ENCODE measurements at regions not wholly inside any gene's neighbourhood (a gene's known extent, or its start where the extent isn't known, plus 50 kb on each side); places are given as distances from the start of the nearest gene placed in this dataset.

DNA sequence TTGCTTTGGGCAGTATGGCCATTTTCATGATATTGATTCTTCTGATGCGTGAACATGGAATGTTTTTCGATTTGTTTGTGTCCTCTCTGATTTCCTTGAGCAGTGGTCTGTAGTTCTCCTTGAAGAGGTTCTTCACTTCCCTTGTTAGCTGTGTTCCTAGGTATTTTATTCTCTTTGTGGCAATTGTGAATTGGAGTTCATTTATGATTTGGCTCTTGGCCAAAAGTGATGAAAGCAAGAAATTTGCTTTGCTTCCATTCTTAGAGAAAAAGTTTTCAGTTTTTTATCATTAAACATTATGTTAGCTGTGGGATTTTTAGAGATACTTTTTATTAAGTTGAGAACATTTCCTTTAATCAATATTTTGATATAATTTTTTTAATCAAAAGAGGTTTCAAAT is 203.5 kb downstream of the TAF11L14 start:
- H3K36me3 ChIP-seq = no peaks in the 10 kb centered on the region
- TF ChIP-seq, protein P1, sequence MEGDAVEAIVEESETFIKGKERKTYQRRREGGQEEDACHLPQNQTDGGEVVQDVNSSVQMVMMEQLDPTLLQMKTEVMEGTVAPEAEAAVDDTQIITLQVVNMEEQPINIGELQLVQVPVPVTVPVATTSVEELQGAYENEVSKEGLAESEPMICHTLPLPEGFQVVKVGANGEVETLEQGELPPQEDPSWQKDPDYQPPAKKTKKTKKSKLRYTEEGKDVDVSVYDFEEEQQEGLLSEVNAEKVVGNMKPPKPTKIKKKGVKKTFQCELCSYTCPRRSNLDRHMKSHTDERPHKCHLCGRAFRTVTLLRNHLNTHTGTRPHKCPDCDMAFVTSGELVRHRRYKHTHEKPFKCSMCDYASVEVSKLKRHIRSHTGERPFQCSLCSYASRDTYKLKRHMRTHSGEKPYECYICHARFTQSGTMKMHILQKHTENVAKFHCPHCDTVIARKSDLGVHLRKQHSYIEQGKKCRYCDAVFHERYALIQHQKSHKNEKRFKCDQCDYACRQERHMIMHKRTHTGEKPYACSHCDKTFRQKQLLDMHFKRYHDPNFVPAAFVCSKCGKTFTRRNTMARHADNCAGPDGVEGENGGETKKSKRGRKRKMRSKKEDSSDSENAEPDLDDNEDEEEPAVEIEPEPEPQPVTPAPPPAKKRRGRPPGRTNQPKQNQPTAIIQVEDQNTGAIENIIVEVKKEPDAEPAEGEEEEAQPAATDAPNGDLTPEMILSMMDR (IDR thresholded peaks at IDR 0.05) = no peak
- no peaks in the 10 kb centered on the region for H3K4me1 ChIP-seq
- peaks cover 0 to 5% of the 10 kb centered on the region in 2 donors for H3K9me3 ChIP-seq
- no peaks in the 10 kb centered on the region for H3K27me3 ChIP-seq
- DNase-seq (ENCODE audit: low spot score in 2 of 2) = no peak
- intact Hi-C loops (cut with DNase I) = no loop called here
- no peak overlapping the region for H3K27ac ChIP-seq
- H3K4me3 ChIP-seq = no peak overlapping the region

DNA sequence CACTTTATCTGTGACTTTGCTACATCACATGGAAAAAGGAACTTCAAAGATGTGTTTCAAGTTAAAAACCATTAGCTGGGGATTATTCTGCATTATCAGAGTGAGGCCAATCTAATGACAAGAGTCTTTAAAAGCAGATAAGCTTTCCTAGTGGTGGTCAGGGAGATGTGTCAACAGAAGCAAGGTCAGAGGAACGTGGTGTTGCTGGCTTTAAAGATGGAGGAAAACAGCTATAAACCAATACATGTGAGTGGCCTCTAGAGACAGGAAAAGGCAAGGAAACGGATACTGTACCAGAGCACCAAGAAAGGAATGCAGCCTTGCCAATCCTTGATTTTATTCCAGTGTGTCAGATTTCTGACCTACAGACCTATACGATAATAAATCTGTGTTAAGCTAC is 204.2 kb downstream of the TAF11L14 start:
- no peaks in the 10 kb centered on the region for H3K36me3 ChIP-seq
- no peak overlapping the region for H3K27ac ChIP-seq
- no peak for DNase-seq (ENCODE audit: low spot score in 2 of 2)
- TF ChIP-seq, protein P1 (IDR thresholded peaks at IDR 0.05) = no peak
- H3K9me3 ChIP-seq = peaks cover 0 to 5% of the 10 kb centered on the region in 2 donors
- intact Hi-C loops (cut with DNase I) = no loop called here
- no peaks in the 10 kb centered on the region for H3K4me1 ChIP-seq
- no peaks in the 10 kb centered on the region for H3K27me3 ChIP-seq
- no peak overlapping the region for H3K4me3 ChIP-seq

DNA sequence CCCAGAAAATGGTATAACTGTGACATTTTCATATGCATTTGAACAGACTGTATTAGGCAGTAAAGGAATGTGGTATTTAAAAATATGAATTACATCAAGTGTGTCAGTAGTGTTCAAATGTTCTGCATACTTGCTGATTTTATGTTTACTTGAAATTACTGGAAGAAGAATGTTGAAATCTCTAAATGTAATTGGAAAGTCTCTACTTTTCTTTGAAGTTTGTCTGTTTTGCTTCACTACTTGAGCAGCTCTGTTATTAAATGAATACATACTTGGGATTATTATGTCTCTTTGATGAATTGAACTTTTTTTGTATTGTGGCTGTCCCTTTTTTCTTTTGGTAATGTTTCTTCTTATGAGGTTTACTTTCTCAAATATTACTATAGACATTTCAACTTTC is 205.6 kb downstream of the TAF11L14 start:
- no peak overlapping the region for H3K27ac ChIP-seq
- H3K4me1 ChIP-seq = no peaks in the 10 kb centered on the region
- H3K36me3 ChIP-seq = no peaks in the 10 kb centered on the region
- no peaks in the 10 kb centered on the region for H3K27me3 ChIP-seq
- intact Hi-C loops (cut with DNase I) = no loop called here
- H3K4me3 ChIP-seq = no peak overlapping the region
- peaks cover 0 to 5% of the 10 kb centered on the region in 2 donors for H3K9me3 ChIP-seq
- TF ChIP-seq, protein P1 (IDR thresholded peaks at IDR 0.05) = no peak
- DNase-seq (ENCODE audit: low spot score in 2 of 2) = no peak

DNA sequence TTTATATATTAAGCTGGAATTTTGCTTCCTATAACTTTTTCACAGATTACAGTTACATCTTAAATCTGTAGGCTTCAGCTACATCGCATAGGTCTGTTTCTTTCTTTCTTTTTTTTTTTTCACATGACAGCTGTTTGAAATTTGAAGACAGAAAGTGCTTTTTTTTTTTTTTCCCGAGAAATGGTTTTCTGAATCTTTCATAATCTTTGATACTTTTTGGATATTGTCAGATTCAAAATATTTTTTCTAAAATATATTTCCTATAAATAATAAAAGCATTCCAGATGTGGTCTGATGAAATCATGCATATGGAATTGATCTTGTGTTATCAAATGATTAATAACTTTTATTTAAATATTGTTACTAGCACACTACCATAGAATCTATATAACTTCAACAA is 212.2 kb downstream of the TAF11L14 start:
- Histone ChIP-seq H3K27me3 (no peaks in the 10 kb centered on the region), H3K4me1 (no peaks in the 10 kb centered on the region), H3K9me3 (no peaks in the 10 kb centered on the region), H3K27ac (no peak overlapping the region), H3K4me3 (no peak overlapping the region), H3K36me3 (no peaks in the 10 kb centered on the region)
- TF ChIP-seq, protein P1 (IDR thresholded peaks at IDR 0.05) = no peak
- intact Hi-C loops (cut with DNase I) = no loop called here
- no peak for DNase-seq (ENCODE audit: low spot score in 2 of 2)

DNA sequence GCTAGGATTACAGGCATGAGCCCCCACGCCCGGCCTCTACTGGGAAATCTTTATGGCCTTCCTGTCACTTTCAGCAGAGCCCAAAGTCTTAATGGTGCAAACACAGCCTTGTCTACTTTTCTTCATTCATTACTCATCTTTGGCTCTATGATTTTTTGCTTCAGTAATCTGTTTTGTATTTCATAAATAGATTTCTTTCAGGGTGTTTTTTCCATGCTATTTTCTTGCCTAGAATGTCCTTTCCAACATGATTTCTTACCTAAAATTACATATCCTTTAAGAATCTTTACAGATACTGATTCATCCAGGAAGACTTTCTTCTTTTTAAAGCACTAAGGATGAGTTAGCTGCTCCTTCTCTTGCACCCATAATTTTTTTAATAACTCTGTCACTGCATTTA is 213.0 kb downstream of the TAF11L14 start:
- intact Hi-C loops (cut with DNase I) = no loop called here
- no peak for DNase-seq (ENCODE audit: low spot score in 2 of 2)
- no peaks in the 10 kb centered on the region for H3K36me3 ChIP-seq
- H3K27me3 ChIP-seq = no peaks in the 10 kb centered on the region
- H3K4me3 ChIP-seq = no peak overlapping the region
- no peaks in the 10 kb centered on the region for H3K4me1 ChIP-seq
- H3K9me3 ChIP-seq = no peaks in the 10 kb centered on the region
- no peak overlapping the region for H3K27ac ChIP-seq
- TF ChIP-seq, protein P1 (IDR thresholded peaks at IDR 0.05) = no peak

DNA sequence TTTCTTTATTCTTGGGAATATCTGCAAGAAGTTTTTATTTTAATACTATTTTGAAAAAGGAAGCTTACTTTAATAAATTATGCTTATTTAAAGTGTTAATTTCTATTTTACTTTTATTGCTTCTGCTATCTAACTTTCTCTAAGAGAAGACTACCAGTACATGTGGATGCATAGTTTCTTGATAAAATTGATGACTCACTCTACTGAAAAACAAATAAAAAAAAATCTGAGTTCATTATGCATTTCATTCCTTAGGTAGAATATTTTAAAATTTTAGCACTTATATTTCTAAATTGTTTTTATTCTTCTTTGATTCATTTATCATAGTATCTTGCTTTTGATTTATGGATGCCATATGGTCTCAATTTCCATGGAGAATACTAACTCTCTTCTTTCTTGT is 217.9 kb downstream of the TAF11L14 start:
- intact Hi-C loops (cut with DNase I) = no loop called here
- H3K27ac ChIP-seq = no peak overlapping the region
- DNase-seq (ENCODE audit: low spot score in 2 of 2) = no peak
- no peaks in the 10 kb centered on the region for H3K36me3 ChIP-seq
- no peak overlapping the region for H3K4me3 ChIP-seq
- no peaks in the 10 kb centered on the region for H3K27me3 ChIP-seq
- H3K4me1 ChIP-seq = no peaks in the 10 kb centered on the region
- TF ChIP-seq, protein P1 (IDR thresholded peaks at IDR 0.05) = no peak
- H3K9me3 ChIP-seq = no peaks in the 10 kb centered on the region
